HEK293 (cell line): ENCODE measurements at regions not wholly inside any gene's neighbourhood (a gene's known extent, or its start where the extent isn't known, plus 50 kb on each side); places are given as distances from the start of the nearest gene placed in this dataset.

Experiments
- CTCF ChIA-PET: fragments of 350-600 bp; formaldehyde crosslinking; extraction: SDS; loops from one replicate; lab custom pipeline; 2021; ENCODE audit warnings: antibody characterized with exemption; lab: Yijun Ruan, JAX
- POLR2A ChIA-PET: fragments of 300-600 bp; formaldehyde crosslinking; extraction: SDS; loops from one replicate; lab custom pipeline; 2020; ENCODE audit warnings: antibody characterized with exemption, inconsistent platforms; lab: Yijun Ruan, JAX
- H3K27ac ChIP-seq: fragments of 200-500 bp; sonication (Bioruptor generic); 2 replicates; pipeline ENCODE4 v1.5.1; 2014; ENCODE audit warnings: low read depth, low read length, control low read depth, inconsistent platforms; ENCODE audit errors: extremely low read depth
- H3K36me3 ChIP-seq, 2 experiments: fragments of 200-500 bp in 1 of 2; sonication (Bioruptor generic) in 1 of 2; 1 replicate in 1 of 2; 2 replicates in 1 of 2; pipeline ENCODE4 v1.5.1; 2014 to 2017; ENCODE audit warnings: inconsistent platforms in 2 of 2, low read length in 2 of 2; ENCODE audit not compliant: control insufficient read depth in 2 of 2, insufficient read depth in 1 of 2
- H3K4me1 ChIP-seq: fragments of 200-500 bp; sonication (Bioruptor generic); 2 replicates; pipeline ENCODE4 v1.5.1; 2014; ENCODE audit warnings: mild to moderate bottlenecking, low read length, inconsistent platforms; ENCODE audit not compliant: control insufficient read depth, insufficient read depth
- H3K4me3 ChIP-seq: 2 replicates; pipeline ENCODE4 v1.5.1; 2011; ENCODE audit warnings: low read depth, mild to moderate bottlenecking, control low read depth, low read length, moderate library complexity
- H3K9me3 ChIP-seq: fragments of 200-500 bp; sonication (Bioruptor generic); 2 replicates; pipeline ENCODE4 v1.5.1; 2014; ENCODE audit warnings: low read depth, low read length, inconsistent platforms; ENCODE audit not compliant: control insufficient read depth, insufficient read depth
- BCL11A ChIP-seq: fragments of 450-650 bp; formaldehyde crosslinking; IDR thresholded peaks from 2 replicates; pipeline ENCODE4 v1.5.1; 2016; ENCODE audit warnings: low read depth, missing biosample characterization, missing genetic modification characterization
- GLI2 ChIP-seq: fragments of 450-650 bp; formaldehyde crosslinking; IDR thresholded peaks from 2 replicates; pipeline ENCODE4; 2017; ENCODE audit warnings: missing biosample characterization, missing genetic modification characterization, low read depth, borderline replicate concordance
- HIC1 ChIP-seq: fragments of 450-650 bp; formaldehyde crosslinking; IDR thresholded peaks from 2 replicates; pipeline ENCODE4 v1.5.1; 2016; ENCODE audit warnings: missing biosample characterization, missing genetic modification characterization
- HOXC10 ChIP-seq: sonication (generic); formaldehyde crosslinking; IDR thresholded peaks from 2 replicates; pipeline ENCODE4 v1.8.1; 2023; ENCODE audit warnings: mild to moderate bottlenecking, missing genetic modification reagents
- KLF17 ChIP-seq: fragments of 450-650 bp; formaldehyde crosslinking; IDR thresholded peaks from 2 replicates; pipeline ENCODE4 v1.5.1; 2016; ENCODE audit warnings: missing biosample characterization, missing genetic modification characterization
- KLF8 ChIP-seq: fragments of 450-650 bp; formaldehyde crosslinking; IDR thresholded peaks from 2 replicates; pipeline ENCODE4 v1.5.1; 2016; ENCODE audit warnings: missing biosample characterization, missing genetic modification characterization
- PBX3 ChIP-seq: sonication (generic); formaldehyde crosslinking; IDR thresholded peaks from 2 replicates; pipeline ENCODE4 v1.8.1; 2022; ENCODE audit warnings: mild to moderate bottlenecking, moderate library complexity, missing genetic modification reagents
- SP3 ChIP-seq: fragments of 450-650 bp; formaldehyde crosslinking; IDR thresholded peaks from 2 replicates; pipeline ENCODE4 v1.5.1; 2016; ENCODE audit warnings: missing biosample characterization, missing genetic modification characterization
- SP7 ChIP-seq: fragments of 450-650 bp; formaldehyde crosslinking; IDR thresholded peaks from 2 replicates; pipeline ENCODE4 v1.5.1; 2016; ENCODE audit warnings: missing biosample characterization, missing genetic modification characterization
- ZFP69B ChIP-seq: fragments of 450-650 bp; formaldehyde crosslinking; IDR thresholded peaks from 2 replicates; pipeline ENCODE4 v1.5.1; 2016; ENCODE audit warnings: missing biosample characterization, missing genetic modification characterization
- ZNF148 ChIP-seq: fragments of 450-650 bp; formaldehyde crosslinking; IDR thresholded peaks from 2 replicates; pipeline ENCODE4 v1.5.0; 2017; ENCODE audit warnings: missing biosample characterization, missing genetic modification characterization, borderline replicate concordance
- ZNF280D ChIP-seq: fragments of 450-650 bp; formaldehyde crosslinking; IDR thresholded peaks from 2 replicates; pipeline ENCODE4 v1.5.1; 2016; ENCODE audit warnings: missing biosample characterization, missing genetic modification characterization
- ZNF335 ChIP-seq: fragments of 450-650 bp; formaldehyde crosslinking; conservative IDR thresholded peaks from 2 replicates; pipeline ENCODE4 v1.5.1; 2016; ENCODE audit warnings: missing biosample characterization, missing genetic modification characterization
- ZNF366 ChIP-seq: fragments of 450-650 bp; formaldehyde crosslinking; conservative IDR thresholded peaks from 2 replicates; pipeline ENCODE4 v1.5.1; 2016; ENCODE audit warnings: missing biosample characterization, missing genetic modification characterization
- ZNF426 ChIP-seq: fragments of 450-650 bp; formaldehyde crosslinking; IDR thresholded peaks from 2 replicates; pipeline ENCODE4 v1.5.1; 2017; ENCODE audit warnings: missing biosample characterization, missing genetic modification characterization, mild to moderate bottlenecking, inconsistent platforms, moderate library complexity
- ZNF514 ChIP-seq: fragments of 450-650 bp; formaldehyde crosslinking; IDR thresholded peaks from 2 replicates; pipeline ENCODE4 v1.5.1; 2016; ENCODE audit warnings: missing biosample characterization, missing genetic modification characterization
- ZNF600 ChIP-seq: fragments of 450-650 bp; formaldehyde crosslinking; IDR thresholded peaks from 2 replicates; pipeline ENCODE4 v1.5.1; 2016; ENCODE audit warnings: missing biosample characterization, missing genetic modification characterization
- ZNF670 ChIP-seq: fragments of 450-650 bp; formaldehyde crosslinking; IDR thresholded peaks from 2 replicates; pipeline ENCODE4 v1.5.1; 2016; ENCODE audit warnings: missing biosample characterization, missing genetic modification characterization, low read depth
- ZNF777 ChIP-seq: fragments of 450-650 bp; formaldehyde crosslinking; IDR thresholded peaks from 2 replicates; pipeline ENCODE4 v1.5.1; 2017; ENCODE audit warnings: missing biosample characterization, missing genetic modification characterization, borderline replicate concordance

- TF ChIP-seq ZNF148 (tag by site-specific recombination) (no peak), ZNF366 (no peak), KLF8 (no peak), GLI2 (no peak)
Measured at GRCh38 chr5:63854076-63854475, 108.2 kb downstream of the HTR1A start (continued).

- CTCF ChIA-PET = no interaction called here
- H3K36me3 ChIP-seq = no peaks in the 10 kb centered on the region
- POLR2A ChIA-PET = no interaction called here
- TF ChIP-seq ZNF600 (tag by site-specific recombination) (no peak), KLF8 (no peak), ZNF514 (no peak), ZNF426 (tag by site-specific recombination) (no peak), PBX3 (CRISPR knock-in tag) (no peak), SP7 (tag by site-specific recombination) (no peak), ZNF670 (tag by site-specific recombination) (no peak)
- TF ChIP-seq, all 188 proteins: peak for 0
- Histone ChIP-seq H3K27ac (no peak overlapping the region), H3K4me3 (no peak overlapping the region), H3K4me1 (no peaks in the 10 kb centered on the region), H3K9me3 (no peaks in the 10 kb centered on the region)
Measured at GRCh38 chr5:63843190-63843589, 119.1 kb downstream of the HTR1A start.

- no peaks in the 10 kb centered on the region for H3K4me1 ChIP-seq
- TF ChIP-seq ZNF335 (tag by site-specific recombination) = no peak
- H3K9me3 ChIP-seq = no peaks in the 10 kb centered on the region
- no peak overlapping the region for H3K4me3 ChIP-seq
- no peak overlapping the region for H3K27ac ChIP-seq
- CTCF ChIA-PET = no interaction called here
- no peaks in the 10 kb centered on the region for H3K36me3 ChIP-seq
- POLR2A ChIA-PET = no interaction called here
Measured at GRCh38 chr5:63837437-63837836, 124.8 kb downstream of the HTR1A start.

GRCh38 chr5:63831381-63831780 lies 130.9 kb downstream of the HTR1A start:
- no peaks in the 10 kb centered on the region for H3K36me3 ChIP-seq
- no peaks in the 10 kb centered on the region for H3K9me3 ChIP-seq
- no peaks in the 10 kb centered on the region for H3K4me1 ChIP-seq
- ChIA-PET CTCF (no interaction called here), POLR2A (no interaction called here)
- H3K27ac ChIP-seq = no peak overlapping the region
- no peak overlapping the region for H3K4me3 ChIP-seq
- TF ChIP-seq GLI2 (no peak), ZNF777 (tag by site-specific recombination) (no peak), ZNF366 (no peak), KLF17 (tag by site-specific recombination) (no peak), ZFP69B (tag by site-specific recombination) (no peak), ZNF514 (no peak), SP3 (tag by site-specific recombination) (no peak), BCL11A (tag by site-specific recombination) (no peak), ZNF280D (tag by site-specific recombination) (no peak), HOXC10 (CRISPR knock-in tag) (no peak), HIC1 (no peak)
